ENCODE measurements at regions not wholly inside any gene's neighbourhood (a gene's known extent, or its start where the extent isn't known, plus 50 kb on each side); places are given as distances from the start of the nearest gene placed in this dataset.

GRCh38 chr10:78938695-78939672, 129.8 kb upstream of the ZMIZ1 start:
- DNase-seq = no peak

DNA sequence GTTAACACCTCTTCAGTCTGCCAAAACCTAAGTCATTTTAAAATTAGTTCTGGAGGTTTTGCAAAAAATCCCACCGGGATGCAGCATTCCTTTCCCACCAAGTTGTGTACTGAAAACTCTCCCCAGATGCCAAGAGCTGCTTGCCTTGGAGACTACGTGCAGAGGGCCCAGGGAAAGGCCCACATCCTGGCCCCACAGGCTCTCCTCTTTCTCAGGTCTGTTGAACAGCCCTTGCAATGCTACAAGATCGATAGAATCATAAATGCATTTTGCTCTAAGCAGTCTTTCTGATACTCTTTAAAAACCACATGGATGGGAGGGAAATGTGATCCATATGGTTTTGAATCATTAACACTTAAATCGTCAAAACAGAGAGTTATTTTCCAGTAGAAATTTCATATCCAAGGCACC, 126.7 kb upstream of the ZMIZ1 start:
- no peak for DNase-seq

DNA sequence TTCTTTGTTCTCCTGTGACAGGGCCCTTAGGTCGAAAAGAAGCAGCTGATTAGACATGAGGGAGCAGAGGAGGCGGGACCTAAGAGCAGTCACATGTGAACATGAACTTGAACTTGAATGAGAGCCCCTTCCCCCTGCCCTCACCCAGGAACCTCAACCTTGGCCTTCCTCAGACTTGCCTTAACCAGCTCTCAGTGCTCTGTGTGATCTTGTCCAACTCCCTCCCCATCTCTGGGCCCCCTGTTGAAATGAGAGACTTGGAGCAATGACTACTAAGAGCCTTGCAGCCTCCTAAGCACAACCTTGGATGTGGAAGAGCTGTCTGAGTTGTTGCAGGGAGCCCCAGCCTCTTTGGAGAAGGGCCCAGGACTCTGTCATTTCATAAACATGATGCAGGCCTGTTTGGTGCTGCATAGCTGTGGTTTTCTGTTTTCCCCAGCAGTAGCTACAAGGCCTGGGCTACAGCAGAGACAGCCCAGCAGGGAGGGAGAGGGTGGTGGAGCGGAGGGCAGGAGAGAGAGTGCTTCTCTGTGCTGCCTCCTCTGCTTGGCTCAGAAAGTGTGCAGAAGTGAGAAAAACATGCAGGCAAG, 123.9 kb upstream of the ZMIZ1 start:
- DNase-seq = no peak

- DNase-seq = no peak
Observed at GRCh38 chr10:78945838-78946237, 122.9 kb upstream of the ZMIZ1 start.

DNA sequence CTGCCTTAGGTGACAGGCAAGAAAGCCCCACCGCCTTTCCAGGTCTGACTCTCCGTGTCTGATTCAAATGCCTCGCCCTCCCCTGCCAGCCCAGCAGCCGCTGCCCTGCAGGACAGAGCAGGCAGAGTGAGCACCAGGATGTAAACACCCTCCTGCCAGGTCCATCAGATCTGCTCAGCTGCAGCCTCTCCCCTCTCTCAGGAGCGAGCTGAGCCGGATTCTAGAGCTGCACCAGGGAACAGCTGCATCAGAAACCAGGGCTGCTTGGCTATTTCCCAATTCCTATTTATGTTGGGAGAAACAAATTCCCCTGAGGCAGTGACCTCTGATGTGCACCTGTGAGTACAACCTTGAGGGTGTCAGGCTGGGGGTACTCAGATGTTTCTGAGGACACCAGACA, 121.5 kb upstream of the ZMIZ1 start:
- no peak for DNase-seq

DNA sequence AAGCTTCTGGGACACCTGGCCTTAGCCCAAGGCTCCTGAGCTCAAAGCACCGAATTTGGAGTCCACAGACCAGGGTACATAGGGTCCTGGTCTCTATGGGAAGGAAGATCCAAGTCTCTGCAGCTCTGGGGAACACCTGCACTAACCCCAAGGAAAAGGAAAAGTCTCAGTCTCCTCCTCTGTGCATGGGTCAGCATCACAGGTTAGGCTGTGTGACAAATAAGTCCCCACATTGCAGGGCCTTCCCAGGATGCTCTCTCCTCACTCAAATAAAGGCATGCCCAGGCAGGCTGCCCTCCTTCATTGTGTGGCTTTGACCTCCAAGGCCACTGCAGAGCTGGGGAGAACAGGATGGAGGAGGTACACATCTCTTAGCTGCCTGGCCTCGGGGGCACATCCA, 121.0 kb upstream of the ZMIZ1 start:
- DNase-seq = no peak

GRCh38 chr10:78948621-78949030, 120.1 kb upstream of the ZMIZ1 start:
- no peak for DNase-seq

DNA sequence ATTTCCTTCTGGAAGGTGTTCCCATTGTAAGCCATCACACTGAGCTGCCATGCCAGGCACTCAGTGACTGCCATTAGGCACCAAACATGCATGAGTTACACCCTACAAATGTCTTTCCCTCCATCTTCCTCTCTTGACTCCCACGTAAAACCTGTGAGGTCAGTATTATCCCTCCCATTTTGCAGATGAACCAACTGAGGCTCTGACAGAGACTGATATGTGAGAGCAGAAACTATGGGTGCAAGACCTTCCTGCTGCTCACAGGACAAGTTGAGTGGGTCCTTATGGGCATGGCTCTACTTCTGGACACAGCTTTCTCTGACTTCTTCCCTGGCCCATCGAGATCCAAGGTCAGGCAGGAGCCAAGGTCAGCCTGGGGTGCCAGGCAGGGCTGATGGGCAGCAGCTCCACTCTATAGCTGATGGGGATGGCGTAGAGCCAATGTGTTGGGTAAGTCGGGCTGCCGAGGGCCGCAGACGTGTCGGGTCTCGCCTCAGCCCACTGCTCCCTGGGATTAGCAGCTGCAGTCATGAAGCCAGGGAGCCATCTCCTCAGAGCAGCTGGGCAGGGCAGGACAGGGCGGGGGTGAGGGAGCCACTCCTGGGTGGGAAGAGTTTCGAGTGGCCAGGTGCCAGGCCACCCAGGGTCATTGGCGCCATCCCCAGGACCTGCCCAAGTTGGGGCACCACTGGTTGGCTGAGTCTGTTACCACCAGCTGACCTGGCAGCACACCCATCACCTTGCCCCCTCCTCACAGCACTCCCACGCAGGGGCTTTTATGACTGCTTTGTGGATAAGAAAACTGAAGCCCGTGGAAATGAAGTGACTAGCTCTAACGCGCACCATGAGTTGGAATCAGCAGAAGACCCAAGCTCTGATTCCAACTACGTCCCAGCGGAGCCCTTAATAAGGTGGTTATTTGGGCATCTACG, 117.8 kb upstream of the ZMIZ1 start:
- no peak for DNase-seq

DNA sequence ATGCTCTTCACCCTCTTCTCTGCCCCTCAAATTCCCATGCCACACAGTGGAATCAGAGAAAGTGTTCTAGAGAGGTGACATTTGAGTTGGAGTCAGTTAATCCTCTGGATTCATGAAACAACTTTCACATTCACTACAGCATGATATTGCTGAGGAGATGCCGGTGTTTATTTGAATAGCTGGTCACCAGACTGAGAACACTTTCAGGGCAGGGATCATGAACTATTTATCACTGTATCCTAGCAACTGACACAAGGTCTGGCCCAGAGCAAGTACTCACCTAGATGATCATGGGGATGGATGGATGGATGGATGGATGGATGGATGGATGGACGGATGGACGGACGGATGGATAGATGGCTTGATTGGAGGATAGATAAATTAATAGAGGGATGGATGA, 116.7 kb upstream of the ZMIZ1 start:
- no peak for DNase-seq

GRCh38 chr10:78952686-78953085, 116.1 kb upstream of the ZMIZ1 start:
- no peak for DNase-seq

- DNase-seq = no peak
Observed at GRCh38 chr10:78953113-78953798, 115.5 kb upstream of the ZMIZ1 start.

GRCh38 chr10:78953799-78954297, 114.9 kb upstream of the ZMIZ1 start:
- DNase-seq = no peak

DNA sequence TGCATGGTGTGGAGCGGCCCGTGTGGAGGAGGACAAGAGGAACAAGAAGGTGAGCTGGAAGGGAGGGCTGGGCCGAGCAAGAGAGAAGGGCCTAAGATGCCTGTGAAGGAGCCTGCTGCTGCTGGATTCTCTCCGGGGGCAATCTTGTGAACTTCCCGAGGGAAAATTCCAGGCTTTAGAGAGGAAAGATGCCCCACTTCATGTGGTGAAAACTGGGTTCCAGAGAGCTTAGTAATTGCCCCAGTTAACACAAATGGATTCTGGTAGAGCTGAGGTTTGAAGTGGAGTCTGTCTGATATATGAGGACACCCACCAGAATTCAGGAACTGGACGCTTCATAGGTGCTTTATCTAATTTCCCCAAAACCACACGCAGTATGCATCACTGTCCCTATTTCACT, 114.1 kb upstream of the ZMIZ1 start:
- DNase-seq = no peak

DNA sequence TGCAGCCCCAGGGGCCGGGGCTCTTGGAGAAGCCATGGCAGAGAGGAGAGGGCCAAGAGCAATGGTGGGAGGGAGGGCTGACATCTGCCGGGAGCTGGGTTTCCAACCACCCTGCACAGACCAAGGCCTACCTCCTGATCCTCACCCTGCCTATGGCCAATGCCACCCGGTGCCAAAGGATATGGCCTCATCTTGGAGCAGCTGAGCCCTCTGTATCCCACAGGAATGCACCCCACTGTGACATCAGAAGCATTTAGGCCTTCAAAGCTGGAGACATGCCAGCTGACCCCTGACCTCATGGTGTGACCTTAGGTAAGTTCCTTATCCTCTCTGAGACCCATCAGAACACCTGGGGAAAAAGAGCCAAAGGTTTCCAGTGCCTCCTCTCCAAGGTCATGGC, 113.6 kb upstream of the ZMIZ1 start:
- DNase-seq = no peak

DNA sequence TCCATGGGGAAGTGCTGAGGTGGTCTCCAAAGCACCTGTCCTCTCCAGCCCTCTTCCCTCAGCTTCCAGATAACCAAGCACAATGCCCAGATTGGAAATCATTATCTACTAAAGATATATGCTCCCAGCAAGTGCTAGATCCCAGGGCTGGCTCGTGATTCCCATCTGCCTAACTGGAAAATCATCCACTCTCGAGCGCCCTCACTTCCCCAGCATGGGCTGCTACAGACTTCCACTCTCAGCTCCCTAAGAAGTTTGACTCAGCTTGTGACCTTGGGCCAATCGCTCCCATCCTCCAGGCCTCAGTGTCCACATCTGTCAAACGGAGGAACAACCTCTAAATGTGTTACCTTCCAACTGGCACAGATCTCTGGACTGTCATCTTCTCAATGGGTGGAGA, 112.4 kb upstream of the ZMIZ1 start:
- DNase-seq = no peak

GRCh38 chr10:78957471-78958039, 111.2 kb upstream of the ZMIZ1 start:
- DNase-seq = no peak

DNA sequence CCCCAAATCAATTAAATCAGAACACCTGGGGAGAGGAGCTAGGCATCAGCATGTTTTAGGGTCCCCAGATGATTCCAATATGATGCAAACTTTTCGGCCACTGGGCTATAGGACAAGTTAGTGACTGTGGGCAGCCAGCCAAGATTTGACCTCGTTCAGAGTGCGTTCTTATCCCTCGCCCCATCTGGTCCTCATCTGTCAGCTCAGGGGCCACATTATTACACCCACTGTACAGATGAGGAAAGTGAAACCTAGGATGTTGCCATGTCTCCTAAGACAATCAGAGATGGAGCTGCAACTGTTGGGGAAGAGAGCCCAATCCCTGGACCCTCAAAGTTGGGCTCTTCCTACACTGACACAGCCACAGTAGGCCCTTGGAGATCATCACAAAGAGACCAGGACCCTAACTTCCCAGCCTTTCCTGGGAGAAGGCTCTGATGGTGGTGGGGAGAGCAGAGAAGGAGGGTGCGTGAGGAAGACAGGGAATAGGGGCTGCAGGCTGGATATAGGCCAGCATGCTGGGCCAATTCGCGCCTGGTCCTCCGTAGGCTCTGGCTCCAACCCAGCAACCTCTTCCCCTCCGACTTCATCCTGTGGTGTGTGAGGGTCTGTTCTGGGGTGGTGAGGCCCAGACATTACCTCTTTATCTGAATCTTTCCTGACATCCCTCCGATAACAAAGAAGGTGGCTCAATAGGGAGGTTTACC, 109.4 kb upstream of the ZMIZ1 start:
- no peak for DNase-seq

DNA sequence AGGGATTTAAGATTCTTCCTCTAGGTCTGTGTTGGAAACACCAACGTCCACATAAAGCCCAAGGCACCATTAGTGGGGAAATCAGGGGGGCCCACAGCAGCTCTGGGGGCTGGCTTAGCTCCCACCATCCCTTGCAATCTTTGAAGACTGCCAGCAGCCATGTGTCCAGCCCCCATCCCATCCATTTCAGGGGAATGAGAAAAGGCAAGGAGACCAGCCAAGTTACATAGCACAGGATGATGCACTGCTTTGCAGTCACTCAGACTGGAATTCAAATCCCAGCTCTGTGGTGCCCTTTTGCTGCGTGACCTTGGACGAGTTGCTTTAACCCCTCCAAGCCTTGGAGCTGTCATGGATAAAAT, 108.9 kb upstream of the ZMIZ1 start:
- no peak for DNase-seq

DNA sequence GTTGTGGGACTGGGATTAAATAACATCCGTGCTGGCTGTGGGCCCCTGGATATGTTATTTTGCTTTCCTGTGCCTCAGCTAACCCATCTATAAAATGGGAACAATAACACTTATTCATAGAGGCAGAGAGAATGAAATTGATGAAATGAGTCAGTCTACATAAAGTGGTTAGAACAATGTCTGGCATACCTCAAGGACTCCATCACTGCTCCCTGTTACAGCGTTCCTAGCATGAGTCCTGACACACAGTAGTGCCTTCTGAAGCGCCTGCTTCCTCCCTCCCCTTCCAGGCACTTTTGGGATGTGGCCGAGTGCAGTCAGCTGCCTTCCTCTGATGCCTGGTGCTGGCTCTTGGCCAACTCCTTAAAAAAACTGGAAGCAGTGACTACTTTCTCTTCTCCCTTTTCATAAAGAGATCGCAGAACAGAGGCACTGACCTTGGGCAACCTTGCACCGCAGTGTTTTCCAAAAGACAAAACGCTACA, 108.4 kb upstream of the ZMIZ1 start:
- DNase-seq = no peak

- no peak for DNase-seq
Observed at GRCh38 chr10:78961760-78962159, 107.0 kb upstream of the ZMIZ1 start.
